GM13977 (cell line): ENCODE measurements at regions not wholly inside any gene's neighbourhood (a gene's known extent, or its start where the extent isn't known, plus 50 kb on each side); places are given as distances from the start of the nearest gene placed in this dataset.
"Not testable (repeated sequence)": the region's sequence is repeated elsewhere in the genome, so short reads cannot be mapped to it uniquely, and the experiment has no call there.

Source experiments
- DNase-seq: peaks from one replicate; pipeline ENCODE4 v3.0.0; 2012; ENCODE audit warnings: low spot score
- in situ Hi-C: fragments of 300-500 bp; cut with MboI; formaldehyde crosslinking; loops from one replicate; pipeline ENCODE4 v1.12.0; 2022; ENCODE audit warnings: low sequenced_read_pairs, low pct_unique_long_range_greater_than_20kb, mixed read lengths, inconsistent platforms; ENCODE audit not compliant: unreplicated experiment
- TF ChIP-seq, protein P1 (sequence below): IDR thresholded peaks from 2 replicates; pipeline ENCODE4 v1.5.1; 2012; ENCODE audit warnings: mild to moderate bottlenecking, control low read depth; ENCODE audit not compliant: insufficient read depth; ENCODE audit errors: extremely low read depth, missing control alignments

DNA sequence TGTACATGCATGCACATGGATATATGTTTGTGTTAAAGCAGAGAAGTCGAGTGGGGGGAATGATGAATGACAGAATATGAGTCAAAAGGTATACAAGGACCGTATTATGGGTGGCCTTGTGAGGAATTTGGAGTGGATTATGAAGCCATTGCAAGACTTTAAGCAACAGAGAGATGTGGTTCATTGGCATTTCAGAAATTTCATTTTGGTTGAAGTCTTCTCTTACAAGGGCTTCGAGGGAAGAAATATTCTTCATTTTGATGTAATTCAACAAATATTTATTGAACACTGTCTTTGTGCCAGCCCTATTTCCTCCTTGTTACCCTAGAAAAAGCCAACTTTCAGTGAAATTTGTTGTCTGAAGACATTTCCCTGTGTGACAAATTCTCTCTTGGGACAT lies 83.9 kb upstream of the SLCO6A1 start:
- in situ Hi-C loops, result loop anchor here (25.0 kb wide), 1 partner anchor 555 kb away; no protein-coding TSS in a partner anchor
- DNase-seq, result no peak
- TF ChIP-seq, protein P1, sequence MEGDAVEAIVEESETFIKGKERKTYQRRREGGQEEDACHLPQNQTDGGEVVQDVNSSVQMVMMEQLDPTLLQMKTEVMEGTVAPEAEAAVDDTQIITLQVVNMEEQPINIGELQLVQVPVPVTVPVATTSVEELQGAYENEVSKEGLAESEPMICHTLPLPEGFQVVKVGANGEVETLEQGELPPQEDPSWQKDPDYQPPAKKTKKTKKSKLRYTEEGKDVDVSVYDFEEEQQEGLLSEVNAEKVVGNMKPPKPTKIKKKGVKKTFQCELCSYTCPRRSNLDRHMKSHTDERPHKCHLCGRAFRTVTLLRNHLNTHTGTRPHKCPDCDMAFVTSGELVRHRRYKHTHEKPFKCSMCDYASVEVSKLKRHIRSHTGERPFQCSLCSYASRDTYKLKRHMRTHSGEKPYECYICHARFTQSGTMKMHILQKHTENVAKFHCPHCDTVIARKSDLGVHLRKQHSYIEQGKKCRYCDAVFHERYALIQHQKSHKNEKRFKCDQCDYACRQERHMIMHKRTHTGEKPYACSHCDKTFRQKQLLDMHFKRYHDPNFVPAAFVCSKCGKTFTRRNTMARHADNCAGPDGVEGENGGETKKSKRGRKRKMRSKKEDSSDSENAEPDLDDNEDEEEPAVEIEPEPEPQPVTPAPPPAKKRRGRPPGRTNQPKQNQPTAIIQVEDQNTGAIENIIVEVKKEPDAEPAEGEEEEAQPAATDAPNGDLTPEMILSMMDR, result no peak

DNA sequence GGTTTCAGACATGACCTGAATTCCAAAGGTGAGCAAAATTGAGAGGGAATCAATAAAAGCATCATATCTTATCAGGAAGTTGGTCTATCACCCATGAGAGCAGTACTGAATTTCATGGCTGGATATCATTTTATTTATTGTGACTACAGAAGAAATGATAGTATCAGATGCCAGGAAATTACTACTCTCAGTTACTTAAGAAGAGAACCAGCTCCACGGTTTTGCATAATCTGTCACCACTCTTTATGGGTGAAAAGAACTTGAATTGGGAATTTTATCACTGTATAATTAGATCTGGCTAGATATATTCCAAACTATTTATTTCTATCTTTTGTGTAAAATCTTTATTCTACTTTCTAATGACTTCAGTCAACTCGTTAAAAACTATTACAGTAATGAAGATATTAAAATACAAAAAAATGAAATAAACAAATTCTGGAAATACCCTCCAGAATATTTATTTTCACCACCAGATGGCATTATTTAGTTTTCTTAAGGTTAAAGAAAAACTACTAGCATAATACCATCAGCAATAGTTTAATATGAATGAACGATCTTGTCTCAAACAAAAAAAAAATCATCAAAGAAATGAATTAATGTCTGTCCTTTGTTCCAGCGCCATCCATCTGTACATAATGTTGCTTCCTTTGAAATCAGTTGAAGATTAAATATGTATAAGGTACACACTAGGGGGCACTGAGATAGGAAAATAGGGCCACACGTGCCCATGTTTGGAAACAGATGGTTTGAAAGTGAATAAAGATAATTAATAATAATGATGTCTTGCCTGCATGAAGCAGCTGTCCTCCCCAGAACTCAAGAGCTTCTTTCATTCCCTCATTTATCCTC lies 84.7 kb upstream of the SLCO6A1 start:
- in situ Hi-C loops, result loop anchor here (25.0 kb wide), 1 partner anchor 554 kb away; no protein-coding TSS in a partner anchor
- TF ChIP-seq, protein P1, result peak; percentile 25
- no peak for DNase-seq

DNA sequence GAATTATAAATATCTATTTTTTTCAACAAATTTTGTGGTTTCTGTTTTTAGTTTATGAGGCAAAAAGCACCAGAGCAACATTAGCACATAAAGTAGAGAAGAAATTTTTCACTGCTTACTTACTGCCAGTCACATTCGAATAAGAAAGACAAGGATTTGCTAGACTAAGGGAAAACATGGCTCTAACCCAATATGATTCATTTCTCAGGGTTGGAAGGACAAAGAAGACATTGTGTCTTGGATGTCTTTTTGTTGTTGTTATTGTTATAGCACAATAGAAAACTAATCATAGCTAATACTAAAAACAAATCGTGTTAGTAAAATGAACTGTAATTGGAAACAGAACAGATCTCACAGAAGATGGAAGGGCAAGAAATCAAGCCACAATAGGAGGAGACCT lies 90.9 kb upstream of the SLCO6A1 start:
- no peak for DNase-seq

DNA sequence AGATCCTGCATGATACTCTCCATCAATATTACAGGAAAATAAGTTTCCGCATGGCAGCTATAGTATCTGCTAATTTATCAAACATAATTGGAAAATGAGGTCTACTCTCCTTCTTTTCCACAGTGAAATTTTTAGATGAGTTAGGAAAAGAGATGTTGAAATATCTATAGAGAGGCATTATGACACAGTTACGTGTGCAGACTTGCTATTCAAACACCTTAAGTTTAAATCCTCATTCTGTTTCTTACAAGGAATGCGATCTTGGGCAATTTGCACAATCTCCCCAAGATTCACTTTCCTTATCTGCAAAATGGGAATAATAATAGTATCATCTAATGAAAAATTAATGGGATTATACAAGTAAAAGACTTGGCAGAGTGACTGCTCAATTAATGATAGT lies 91.7 kb upstream of the SLCO6A1 start:
- DNase-seq, result no peak
- TF ChIP-seq, protein P1, result no peak
- in situ Hi-C loops, result loop anchor here (25.0 kb wide), 1 partner anchor 547 kb away; no protein-coding TSS in a partner anchor

More for the DNA sequence above, 90.9 kb upstream of the SLCO6A1 start:
- in situ Hi-C loops, result loop anchor here (25.0 kb wide), 1 partner anchor 548 kb away; no protein-coding TSS in a partner anchor
- TF ChIP-seq, protein P1, result no peak

DNA sequence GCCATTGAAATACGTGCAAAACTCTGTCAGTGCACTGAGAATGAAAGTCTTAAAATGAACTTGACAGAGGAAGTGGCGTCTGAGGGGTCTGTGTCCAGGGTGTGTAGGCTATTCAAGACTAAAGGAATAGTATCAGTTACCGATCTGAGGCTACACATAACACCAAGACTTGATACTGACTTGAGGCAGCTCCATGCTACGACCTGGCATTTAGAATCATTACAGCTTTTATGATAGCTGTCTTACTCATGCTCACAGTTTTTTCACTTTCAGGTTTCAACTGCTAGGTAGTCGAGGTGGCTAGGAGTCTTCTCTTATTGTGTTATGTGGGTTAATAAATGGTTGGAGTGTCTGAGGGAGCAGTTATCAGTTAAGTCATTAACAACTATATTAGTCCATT lies 92.8 kb upstream of the SLCO6A1 start:
- in situ Hi-C loops, result loop anchor here (25.0 kb wide), 1 partner anchor 546 kb away; no protein-coding TSS in a partner anchor
- TF ChIP-seq, protein P1, result no peak
- DNase-seq, result no peak

DNA sequence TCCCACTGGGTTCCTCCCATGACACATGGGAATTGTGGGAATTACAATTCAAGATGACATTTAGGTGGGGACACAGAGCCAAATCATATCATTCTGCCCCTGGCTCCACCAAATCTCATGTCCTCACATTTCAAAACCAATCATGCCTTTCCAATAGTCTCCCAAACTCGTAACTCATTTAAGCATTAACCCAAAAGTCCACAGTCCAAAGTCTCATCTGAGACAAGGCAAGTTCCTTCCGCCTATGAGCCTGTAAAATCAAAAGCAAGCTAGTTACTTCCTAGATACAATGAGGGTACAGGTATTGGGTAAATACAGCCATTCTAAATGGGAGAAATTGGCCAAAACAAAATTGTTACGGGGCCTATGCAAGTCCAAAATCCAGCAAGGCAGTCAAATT lies 93.8 kb upstream of the SLCO6A1 start:
- in situ Hi-C loops, result loop anchor here (25.0 kb wide), 1 partner anchor 545 kb away; no protein-coding TSS in a partner anchor
- not testable (repeated sequence) for DNase-seq

DNA sequence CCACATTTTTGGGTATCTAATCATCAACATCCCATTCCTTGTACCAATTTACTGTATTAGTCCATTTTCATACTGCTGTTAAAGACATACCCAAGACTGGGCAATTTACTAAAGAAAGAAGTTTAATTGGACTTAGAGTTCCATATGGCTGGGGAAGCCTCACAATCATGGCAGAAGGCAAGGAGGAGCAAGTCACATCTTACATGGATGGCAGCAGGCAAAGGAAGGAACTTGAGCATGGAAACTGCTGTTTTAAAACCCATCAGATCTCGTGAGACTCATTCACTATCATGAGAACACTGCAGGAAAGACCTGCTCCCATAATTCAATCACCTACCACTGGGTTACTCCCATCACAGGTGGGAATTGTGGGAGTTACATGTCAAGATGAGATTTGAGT lies 95.4 kb upstream of the SLCO6A1 start:
- TF ChIP-seq, protein P1, result no peak
- no peak for DNase-seq
- in situ Hi-C loops, result loop anchor here (25.0 kb wide), 1 partner anchor 543 kb away; no protein-coding TSS in a partner anchor
